Fibroblast of lung (primary cell): ENCODE measurements at regions not wholly inside any gene's neighbourhood (a gene's known extent, or its start where the extent isn't known, plus 50 kb on each side); places are given as distances from the start of the nearest gene placed in this dataset.

Experiments used
- DNase-seq, 2 donors: peaks; one replicate each; pipeline versions ENCODE4 v3.0.0 to v3.0.0-alpha.2; 2010; ENCODE audit warnings: low read depth in 2 of 2
- H2AFZ ChIP-seq: 2 replicates; pipeline ENCODE4 v1.5.1; 2012; ENCODE audit warnings: low read length, control low read depth, inconsistent platforms
- H3K27ac ChIP-seq: 2 replicates; pipeline ENCODE4 v1.5.1; 2011; ENCODE audit warnings: low read length, control low read depth; ENCODE audit not compliant: insufficient read depth
- H3K27me3 ChIP-seq: 2 replicates; pipeline ENCODE4 v1.5.1; 2011; ENCODE audit warnings: mild to moderate bottlenecking, low read length; ENCODE audit not compliant: control insufficient read depth, insufficient read depth
- H3K36me3 ChIP-seq: 2 replicates; pipeline ENCODE4 v1.5.1; 2011; ENCODE audit warnings: low read length; ENCODE audit not compliant: control insufficient read depth, insufficient read depth
- H3K4me1 ChIP-seq: 2 replicates; pipeline ENCODE4 v1.5.1; 2011; ENCODE audit warnings: low read length; ENCODE audit not compliant: control insufficient read depth, insufficient read depth; ENCODE audit errors: extremely low read depth
- H3K4me2 ChIP-seq: 2 replicates; pipeline ENCODE4 v1.5.1; 2011; ENCODE audit warnings: low read length, control low read depth; ENCODE audit not compliant: insufficient read depth; ENCODE audit errors: extremely low read depth
- H3K4me3 ChIP-seq, 4 experiments: fragments of 200-600 bp in 1 of 4; sonication (generic) in 1 of 4; replicated peaks in 1 of 4; 2 replicates each; pipeline ENCODE4 v1.5.1; 2011 to 2016; ENCODE audit warnings: low read length in 4 of 4, low read depth in 3 of 4, mild to moderate bottlenecking in 3 of 4, control low read depth in 2 of 4, inconsistent platforms in 1 of 4, mixed read lengths in 1 of 4; ENCODE audit not compliant: insufficient read depth in 1 of 4; ENCODE audit errors: control extremely low read depth in 1 of 4
- H3K79me2 ChIP-seq: 2 replicates; pipeline ENCODE4 v1.5.1; 2012; ENCODE audit warnings: mild to moderate bottlenecking, low read length, inconsistent platforms; ENCODE audit not compliant: control insufficient read depth, insufficient read depth
- H3K9ac ChIP-seq: 2 replicates; pipeline ENCODE4 v1.5.1; 2011; ENCODE audit warnings: mild to moderate bottlenecking, low read length, control low read depth; ENCODE audit not compliant: insufficient read depth
- H3K9me3 ChIP-seq: 2 replicates; pipeline ENCODE4 v1.5.1; 2012; ENCODE audit warnings: low read depth, low read length; ENCODE audit not compliant: control insufficient read depth, insufficient read depth
- H4K20me1 ChIP-seq: 2 replicates; pipeline ENCODE4 v1.5.1; 2011; ENCODE audit warnings: low read length; ENCODE audit not compliant: control insufficient read depth, insufficient read depth; ENCODE audit errors: extremely low read depth
- EZH2 ChIP-seq: IDR thresholded peaks from 2 replicates; pipeline ENCODE4 v1.5.1; 2012; ENCODE audit warnings: low read length, control low read depth, mild to moderate bottlenecking; ENCODE audit errors: missing control alignments
- TF ChIP-seq, protein P1 (sequence below), 2 donors: IDR thresholded peaks in 1 of 2; conservative IDR thresholded peaks in 1 of 2; 1 replicate in 1 of 2; 2 replicates in 1 of 2; pipeline ENCODE4 v1.5.1; 2011 to 2012; ENCODE audit warnings: low read length in 2 of 2, control low read depth in 1 of 2, inconsistent platforms in 1 of 2, low read depth in 1 of 2, mild to moderate bottlenecking in 1 of 2

DNA sequence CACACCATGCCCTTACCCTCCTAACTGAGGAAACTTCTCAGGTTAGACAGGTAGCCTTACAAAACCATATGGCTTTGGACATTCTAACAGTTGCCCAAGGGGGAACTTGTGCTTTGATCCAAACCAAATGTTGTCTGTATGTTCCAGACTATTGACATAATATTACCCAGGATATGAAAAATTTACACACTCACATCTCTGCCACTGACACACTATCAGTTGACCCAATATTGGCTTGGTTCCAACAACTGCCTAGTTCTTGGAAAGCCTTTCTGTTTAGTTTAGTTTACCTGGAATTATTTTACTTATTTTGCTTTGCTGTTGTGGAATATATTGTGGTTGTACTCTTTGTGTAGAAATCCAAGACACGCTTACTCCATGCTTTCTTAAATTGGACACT is 178.4 kb downstream of the RNF152 start:
- no peak overlapping the region for H3K27ac ChIP-seq
- H3K9ac ChIP-seq, result no peak overlapping the region
- no peaks in the 10 kb centered on the region for H4K20me1 ChIP-seq
- H3K79me2 ChIP-seq, result no peaks in the 10 kb centered on the region
- no peak overlapping the region for H3K4me3 ChIP-seq
- TF ChIP-seq, protein P1, sequence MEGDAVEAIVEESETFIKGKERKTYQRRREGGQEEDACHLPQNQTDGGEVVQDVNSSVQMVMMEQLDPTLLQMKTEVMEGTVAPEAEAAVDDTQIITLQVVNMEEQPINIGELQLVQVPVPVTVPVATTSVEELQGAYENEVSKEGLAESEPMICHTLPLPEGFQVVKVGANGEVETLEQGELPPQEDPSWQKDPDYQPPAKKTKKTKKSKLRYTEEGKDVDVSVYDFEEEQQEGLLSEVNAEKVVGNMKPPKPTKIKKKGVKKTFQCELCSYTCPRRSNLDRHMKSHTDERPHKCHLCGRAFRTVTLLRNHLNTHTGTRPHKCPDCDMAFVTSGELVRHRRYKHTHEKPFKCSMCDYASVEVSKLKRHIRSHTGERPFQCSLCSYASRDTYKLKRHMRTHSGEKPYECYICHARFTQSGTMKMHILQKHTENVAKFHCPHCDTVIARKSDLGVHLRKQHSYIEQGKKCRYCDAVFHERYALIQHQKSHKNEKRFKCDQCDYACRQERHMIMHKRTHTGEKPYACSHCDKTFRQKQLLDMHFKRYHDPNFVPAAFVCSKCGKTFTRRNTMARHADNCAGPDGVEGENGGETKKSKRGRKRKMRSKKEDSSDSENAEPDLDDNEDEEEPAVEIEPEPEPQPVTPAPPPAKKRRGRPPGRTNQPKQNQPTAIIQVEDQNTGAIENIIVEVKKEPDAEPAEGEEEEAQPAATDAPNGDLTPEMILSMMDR (conservative IDR thresholded peaks at IDR 0.05 in 1 of 2, IDR thresholded peaks at IDR 0.05 in 1 of 2; ENCODE audit: low read depth in 1 of 2, low read length in 2 of 2), result no peak
- no peak for TF ChIP-seq EZH2
- DNase-seq, result no peak
- H2AFZ ChIP-seq, result no peak overlapping the region
- H3K9me3 ChIP-seq, result no peaks in the 10 kb centered on the region
- H3K4me2 ChIP-seq, result no peak overlapping the region
- H3K4me1 ChIP-seq, result no peaks in the 10 kb centered on the region
- H3K36me3 ChIP-seq, result no peaks in the 10 kb centered on the region
- no peaks in the 10 kb centered on the region for H3K27me3 ChIP-seq

DNA sequence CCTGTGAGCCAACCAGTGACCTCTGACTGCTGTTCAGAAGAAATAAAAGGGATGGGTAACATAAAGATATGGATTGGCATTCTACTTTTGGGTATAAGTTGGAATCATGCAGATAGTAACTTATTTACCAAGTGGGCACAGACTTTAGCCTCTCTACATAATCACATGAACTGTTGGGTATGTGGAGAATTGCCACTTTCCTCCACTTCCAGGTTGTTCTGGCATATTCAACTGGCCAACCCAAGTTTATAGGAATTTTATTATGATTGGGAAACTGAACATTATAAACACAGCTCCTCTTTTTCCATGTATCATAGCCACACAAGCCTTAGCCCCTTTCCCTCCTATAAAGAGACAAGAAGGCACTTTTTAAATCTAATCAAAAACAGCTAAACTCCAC is 179.3 kb downstream of the RNF152 start:
- no peak overlapping the region for H3K27ac ChIP-seq
- TF ChIP-seq, protein P1 (conservative IDR thresholded peaks at IDR 0.05 in 1 of 2, IDR thresholded peaks at IDR 0.05 in 1 of 2; ENCODE audit: low read depth in 1 of 2, low read length in 2 of 2), result no peak
- TF ChIP-seq EZH2, result no peak
- H4K20me1 ChIP-seq, result no peaks in the 10 kb centered on the region
- H3K36me3 ChIP-seq, result no peaks in the 10 kb centered on the region
- no peak for DNase-seq
- H3K27me3 ChIP-seq, result no peaks in the 10 kb centered on the region
- no peak overlapping the region for H2AFZ ChIP-seq
- no peaks in the 10 kb centered on the region for H3K4me1 ChIP-seq
- no peak overlapping the region for H3K9ac ChIP-seq
- no peaks in the 10 kb centered on the region for H3K79me2 ChIP-seq
- H3K4me3 ChIP-seq, result no peak overlapping the region
- no peak overlapping the region for H3K4me2 ChIP-seq
- H3K9me3 ChIP-seq, result no peaks in the 10 kb centered on the region

DNA sequence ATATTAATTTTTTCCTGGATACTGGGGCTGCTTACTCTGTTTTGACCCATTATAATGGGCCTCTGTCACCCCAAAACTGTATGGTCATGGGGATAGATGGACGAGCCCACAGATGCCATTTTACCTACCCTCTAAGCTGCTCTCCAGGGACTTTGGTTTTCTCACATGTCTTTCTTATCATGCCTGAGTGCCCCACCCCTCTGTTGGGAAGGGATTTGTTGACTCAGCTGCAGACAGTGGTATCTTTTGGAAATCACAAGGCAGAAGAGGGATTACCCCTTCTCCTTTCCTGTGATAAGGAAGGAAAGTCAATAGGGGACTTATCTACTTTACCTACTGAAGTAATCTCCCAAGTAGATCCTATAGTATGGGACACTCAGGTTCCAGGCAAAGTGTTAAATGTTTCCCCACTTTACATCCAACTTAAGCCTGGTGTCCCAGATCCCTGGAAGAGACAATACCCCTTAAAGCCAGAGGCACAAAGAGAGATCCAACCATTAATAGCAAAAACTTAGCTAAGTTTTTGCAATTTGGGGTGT is 182.7 kb downstream of the RNF152 start:
- Histone ChIP-seq H3K4me3 (no peak overlapping the region), H3K9ac (no peak overlapping the region), H2AFZ (no peak overlapping the region), H4K20me1 (no peaks in the 10 kb centered on the region), H3K9me3 (no peaks in the 10 kb centered on the region), H3K27me3 (no peaks in the 10 kb centered on the region), H3K79me2 (no peaks in the 10 kb centered on the region), H3K27ac (no peak overlapping the region), H3K4me2 (no peak overlapping the region), H3K36me3 (no peaks in the 10 kb centered on the region), H3K4me1 (no peaks in the 10 kb centered on the region)
- peak in 1 of 2 donors; percentile 21 for DNase-seq
- TF ChIP-seq EZH2, result no peak
- TF ChIP-seq, protein P1 (conservative IDR thresholded peaks at IDR 0.05 in 1 of 2, IDR thresholded peaks at IDR 0.05 in 1 of 2; ENCODE audit: low read depth in 1 of 2, low read length in 2 of 2), result no peak
